Brain microvascular endothelial cell (primary cell): ENCODE measurements at regions not wholly inside any gene's neighbourhood (a gene's known extent, or its start where the extent isn't known, plus 50 kb on each side); places are given as distances from the start of the nearest gene placed in this dataset.
A peak's percentile ranks its signal among the peaks of the same experiment; 100 is the strongest.

Experiments used
- DNase-seq: peaks from one replicate; pipeline ENCODE4 v3.0.0-alpha.2; 2020
- H3K27ac ChIP-seq: fragments of 250-450 bp; sonication (Bioruptor Pico); 2 replicates; pipeline ENCODE4 v1.5.1; 2020; ENCODE audit warnings: mild to moderate bottlenecking, moderate library complexity
- H3K27me3 ChIP-seq: fragments of 250-450 bp; sonication (Bioruptor Pico); replicated peaks from 2 replicates; pipeline ENCODE4 v1.5.1; 2020; ENCODE audit warnings: mild to moderate bottlenecking
- H3K36me3 ChIP-seq: fragments of 250-450 bp; sonication (Bioruptor Pico); replicated peaks from 2 replicates; pipeline ENCODE4 v1.5.1; 2020; ENCODE audit warnings: mild to moderate bottlenecking
- H3K4me3 ChIP-seq: 2 replicates; pipeline ENCODE4 v1.5.1; 2011; ENCODE audit warnings: low read depth, mild to moderate bottlenecking, control low read depth, low read length, moderate library complexity
- in situ Hi-C: cut with HindIII; loops from 2 replicates; pipeline ENCODE4 v1.10.0; 2017; ENCODE audit warnings: low sequenced_read_pairs, low pct_ligation_motif_present
- TF ChIP-seq, protein P1 (sequence below): IDR thresholded peaks from 2 replicates; pipeline ENCODE4 v1.5.1; 2011; ENCODE audit warnings: low read depth, mild to moderate bottlenecking, moderate library complexity, low read length, control low read depth, inconsistent platforms; ENCODE audit errors: missing control alignments

DNA sequence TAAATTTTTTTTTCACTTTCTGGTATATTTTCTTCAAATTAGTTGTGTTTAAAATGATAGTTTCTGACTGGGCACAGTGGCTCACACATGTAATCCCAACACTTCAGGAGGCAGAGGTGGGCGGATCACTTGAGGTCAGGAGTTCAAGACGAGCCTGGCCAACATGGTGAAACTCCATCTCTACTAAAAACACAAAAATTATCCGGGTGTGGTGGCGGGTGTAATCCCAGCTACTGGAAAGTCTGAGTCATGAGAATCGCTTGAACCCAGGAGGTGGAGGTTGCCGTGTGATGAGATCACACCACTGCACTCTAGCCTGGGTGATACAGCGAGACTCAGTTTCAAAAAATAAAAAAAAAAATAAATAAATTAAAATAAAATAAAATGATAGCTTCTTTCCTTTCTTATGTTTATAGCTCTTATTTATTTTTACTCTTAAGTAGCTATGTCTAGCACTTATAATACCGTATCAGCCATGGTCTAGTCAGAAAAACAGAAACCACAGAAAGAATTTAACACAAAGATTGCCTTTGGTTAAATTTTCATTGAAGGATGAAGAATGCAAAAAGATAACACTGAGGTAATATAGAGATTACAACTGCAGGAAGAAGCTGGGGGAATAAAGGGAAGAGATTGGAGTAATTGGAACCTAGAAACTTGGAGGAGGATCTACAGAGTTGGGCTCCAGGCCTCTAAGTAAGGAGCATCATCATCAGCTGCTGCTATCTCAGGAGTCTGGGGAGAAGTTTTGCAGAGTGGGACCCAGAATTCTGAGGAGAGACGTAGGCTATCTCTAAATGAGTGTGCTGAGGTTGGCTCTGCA lies 54.7 kb upstream of the MBOAT2 start:
- DNase-seq: peak; percentile 97
- in situ Hi-C loops: no loop called here
- H3K27ac ChIP-seq: peak overlapping the region; percentile 77
- H3K36me3 ChIP-seq: no peaks in the 10 kb centered on the region
- TF ChIP-seq, protein P1, sequence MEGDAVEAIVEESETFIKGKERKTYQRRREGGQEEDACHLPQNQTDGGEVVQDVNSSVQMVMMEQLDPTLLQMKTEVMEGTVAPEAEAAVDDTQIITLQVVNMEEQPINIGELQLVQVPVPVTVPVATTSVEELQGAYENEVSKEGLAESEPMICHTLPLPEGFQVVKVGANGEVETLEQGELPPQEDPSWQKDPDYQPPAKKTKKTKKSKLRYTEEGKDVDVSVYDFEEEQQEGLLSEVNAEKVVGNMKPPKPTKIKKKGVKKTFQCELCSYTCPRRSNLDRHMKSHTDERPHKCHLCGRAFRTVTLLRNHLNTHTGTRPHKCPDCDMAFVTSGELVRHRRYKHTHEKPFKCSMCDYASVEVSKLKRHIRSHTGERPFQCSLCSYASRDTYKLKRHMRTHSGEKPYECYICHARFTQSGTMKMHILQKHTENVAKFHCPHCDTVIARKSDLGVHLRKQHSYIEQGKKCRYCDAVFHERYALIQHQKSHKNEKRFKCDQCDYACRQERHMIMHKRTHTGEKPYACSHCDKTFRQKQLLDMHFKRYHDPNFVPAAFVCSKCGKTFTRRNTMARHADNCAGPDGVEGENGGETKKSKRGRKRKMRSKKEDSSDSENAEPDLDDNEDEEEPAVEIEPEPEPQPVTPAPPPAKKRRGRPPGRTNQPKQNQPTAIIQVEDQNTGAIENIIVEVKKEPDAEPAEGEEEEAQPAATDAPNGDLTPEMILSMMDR: no peak
- no peak overlapping the region for H3K4me3 ChIP-seq
- H3K27me3 ChIP-seq: no peaks in the 10 kb centered on the region

DNA sequence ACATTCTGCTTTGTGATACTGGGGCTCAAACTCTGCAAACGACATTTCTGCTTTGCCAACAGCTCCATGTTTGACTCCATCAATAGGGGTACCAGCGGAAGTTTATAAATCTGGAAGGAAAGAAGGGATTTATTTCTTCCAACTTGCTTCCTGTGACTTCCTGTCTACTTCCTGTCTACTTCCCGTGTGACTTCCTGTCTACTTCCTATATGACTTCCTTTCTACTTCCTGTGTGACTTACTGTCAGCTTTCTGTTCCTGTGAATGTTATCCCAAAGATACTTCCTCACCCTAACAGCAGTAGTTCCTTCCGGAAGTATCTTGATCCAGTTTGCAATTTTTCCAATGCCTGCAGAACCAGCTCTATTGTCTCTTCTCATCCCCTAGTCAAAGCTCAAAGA lies 52.0 kb upstream of the MBOAT2 start:
- DNase-seq: no peak
- H3K4me3 ChIP-seq: no peak overlapping the region
- H3K27me3 ChIP-seq: no peaks in the 10 kb centered on the region
- H3K27ac ChIP-seq: no peak overlapping the region
- TF ChIP-seq, protein P1: no peak
- in situ Hi-C loops: no loop called here
- H3K36me3 ChIP-seq: no peaks in the 10 kb centered on the region

DNA sequence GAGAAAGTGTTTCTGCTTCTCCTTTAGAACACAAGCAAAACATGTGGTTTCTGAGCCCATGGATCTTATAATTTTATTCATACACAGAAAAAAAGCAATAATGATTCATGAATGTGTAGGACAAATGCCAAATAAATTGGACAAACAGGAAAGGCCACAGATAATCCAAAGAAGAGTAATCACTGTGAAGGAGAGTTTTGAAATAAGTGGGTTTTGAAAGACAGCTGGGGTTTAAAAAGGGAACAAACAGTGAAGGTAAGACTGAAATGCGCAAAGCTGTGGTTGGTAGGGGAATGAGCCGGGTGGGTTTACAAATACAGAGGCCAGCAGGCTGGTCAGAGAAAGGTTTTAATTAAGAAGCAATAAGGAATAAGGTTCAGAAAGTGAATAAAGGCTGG lies 50.0 kb upstream of the MBOAT2 start:
- TF ChIP-seq, protein P1: no peak
- H3K27ac ChIP-seq: no peak overlapping the region
- no peak overlapping the region for H3K4me3 ChIP-seq
- H3K36me3 ChIP-seq: no peaks in the 10 kb centered on the region
- H3K27me3 ChIP-seq: no peaks in the 10 kb centered on the region
- in situ Hi-C loops: no loop called here
- DNase-seq: no peak
